Progenitor cell of endocrine pancreas (in vitro differentiated cells): ENCODE measurements at regions not wholly inside any gene's neighbourhood (a gene's known extent, or its start where the extent isn't known, plus 50 kb on each side); places are given as distances from the start of the nearest gene placed in this dataset.

Experiments used
- DNase-seq: peaks from one replicate; pipeline ENCODE4 v3.0.0; 2021; ENCODE audit warnings: low spot score; ENCODE audit not compliant: unreplicated experiment
- H3K27ac Mint-ChIP-seq: 2 replicates; pipeline ENCODE4 v1.8.0; 2021; ENCODE audit warnings: mild to moderate bottlenecking, moderate library complexity, mixed read lengths
- H3K27me3 Mint-ChIP-seq: 2 replicates; pipeline ENCODE4 v1.8.0; 2021; ENCODE audit warnings: mixed read lengths
- H3K36me3 Mint-ChIP-seq: 2 replicates; pipeline ENCODE4 v1.8.0; 2022; ENCODE audit warnings: mixed read lengths; ENCODE audit not compliant: insufficient read depth
- H3K4me1 Mint-ChIP-seq: 2 replicates; pipeline ENCODE4 v1.8.0; 2021; ENCODE audit warnings: low read depth, mixed read lengths
- H3K4me3 Mint-ChIP-seq: 2 replicates; pipeline ENCODE4 v1.8.0; 2021; ENCODE audit warnings: low read depth, mild to moderate bottlenecking, moderate library complexity, mixed read lengths
- H3K9me3 Mint-ChIP-seq: 2 replicates; pipeline ENCODE4 v1.8.0; 2021; ENCODE audit warnings: low read depth, mixed read lengths
- CTCF ChIP-seq: fragments of 200-600 bp; sonication (generic); IDR thresholded peaks from one replicate; pipeline ENCODE4 v1.5.0; 2021; ENCODE audit warnings: antibody characterized with exemption, mild to moderate bottlenecking; ENCODE audit not compliant: unreplicated experiment

GRCh38 chr1:244106837-244107493, 55.9 kb downstream of the ZBTB18 start:
- no peak overlapping the region for H3K4me3 Mint-ChIP-seq
- no peak for DNase-seq
- peaks cover 10% of the 10 kb centered on the region for H3K27me3 Mint-ChIP-seq
- H3K9me3 Mint-ChIP-seq = no peaks in the 10 kb centered on the region
- no peak overlapping the region for H3K27ac Mint-ChIP-seq
- TF ChIP-seq CTCF = no peak
- H3K36me3 Mint-ChIP-seq = no peaks in the 10 kb centered on the region
- H3K4me1 Mint-ChIP-seq = peaks cover 18% of the 10 kb centered on the region

DNA sequence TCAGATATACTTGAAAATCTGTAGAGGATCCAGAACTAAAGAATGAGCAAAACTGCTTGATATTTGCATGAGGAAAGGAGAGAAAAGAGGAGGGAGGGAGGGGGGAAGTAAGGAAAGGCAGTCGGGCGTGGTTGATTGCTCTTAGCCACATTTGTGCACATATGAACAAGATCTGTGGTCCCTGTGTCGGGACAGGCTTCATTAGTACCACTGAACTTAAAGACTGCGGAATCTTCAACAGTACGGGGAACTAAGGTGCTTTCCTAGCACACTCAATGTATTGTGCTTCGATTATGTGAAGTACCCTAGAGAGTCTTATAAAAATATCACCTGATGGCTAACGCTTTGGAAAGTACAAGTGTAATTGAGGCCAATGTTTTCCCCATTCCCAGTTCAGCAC, 59.9 kb downstream of the ZBTB18 start:
- Mint-ChIP-seq H3K27me3 (peaks cover 8% of the 10 kb centered on the region), H3K9me3 (no peaks in the 10 kb centered on the region), H3K36me3 (no peaks in the 10 kb centered on the region), H3K4me3 (no peak overlapping the region), H3K27ac (no peak overlapping the region), H3K4me1 (peaks cover 9% of the 10 kb centered on the region)
- TF ChIP-seq CTCF = no peak
- DNase-seq = no peak

DNA sequence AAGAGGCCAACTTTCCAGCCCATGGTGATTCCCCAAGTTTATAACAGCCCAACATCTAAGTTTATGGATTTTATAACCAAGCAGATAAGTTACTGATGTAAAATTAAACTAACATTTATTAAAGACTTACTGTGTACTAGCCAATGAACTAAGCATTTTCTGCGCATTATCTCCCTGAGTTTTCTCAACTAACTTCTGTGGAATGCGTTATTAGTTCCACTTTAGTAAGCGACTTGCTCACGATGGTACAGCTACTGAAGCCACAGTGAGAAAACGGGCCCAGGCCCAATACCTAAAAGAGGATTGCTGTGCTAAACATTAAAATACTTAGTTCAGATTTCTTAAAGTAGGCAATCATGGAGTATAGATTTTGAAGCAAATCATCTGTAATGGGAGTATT, 61.0 kb downstream of the ZBTB18 start:
- no peaks in the 10 kb centered on the region for H3K9me3 Mint-ChIP-seq
- H3K27ac Mint-ChIP-seq = no peak overlapping the region
- no peaks in the 10 kb centered on the region for H3K36me3 Mint-ChIP-seq
- H3K4me1 Mint-ChIP-seq = peaks cover 4% of the 10 kb centered on the region
- TF ChIP-seq CTCF = no peak
- no peak for DNase-seq
- no peak overlapping the region for H3K4me3 Mint-ChIP-seq
- H3K27me3 Mint-ChIP-seq = peaks cover 8% of the 10 kb centered on the region

DNA sequence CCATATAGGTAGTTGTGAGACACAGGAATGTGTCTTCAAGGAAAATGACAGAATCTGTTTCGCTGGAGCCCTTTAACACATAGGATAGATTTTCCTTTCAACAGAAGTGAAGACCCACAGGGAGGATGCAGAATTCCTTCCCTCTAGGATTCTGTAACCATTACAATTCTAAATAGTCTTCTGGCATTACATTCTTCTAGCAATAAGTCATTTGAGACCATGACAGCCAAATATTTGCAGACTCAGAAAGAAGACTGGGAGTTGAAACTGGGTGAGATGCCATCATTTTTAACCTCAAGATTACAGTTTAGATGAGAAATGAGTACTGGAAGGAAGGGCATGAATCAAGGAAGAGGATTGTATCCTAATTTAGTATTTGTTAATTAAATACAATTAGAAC, 61.6 kb downstream of the ZBTB18 start:
- Mint-ChIP-seq H3K4me1 (no peaks in the 10 kb centered on the region), H3K27ac (no peak overlapping the region), H3K9me3 (no peaks in the 10 kb centered on the region), H3K36me3 (no peaks in the 10 kb centered on the region), H3K27me3 (peaks cover 8% of the 10 kb centered on the region), H3K4me3 (no peak overlapping the region)
- no peak for DNase-seq
- TF ChIP-seq CTCF = no peak

GRCh38 chr1:244113532-244114320, 62.6 kb downstream of the ZBTB18 start:
- DNase-seq = no peak
- Mint-ChIP-seq H3K9me3 (no peaks in the 10 kb centered on the region), H3K36me3 (no peaks in the 10 kb centered on the region), H3K4me1 (no peaks in the 10 kb centered on the region), H3K27me3 (peaks cover 16% of the 10 kb centered on the region), H3K27ac (no peak overlapping the region), H3K4me3 (no peak overlapping the region)
- no peak for TF ChIP-seq CTCF
